H1 (cell line): ENCODE measurements at regions not wholly inside any gene's neighbourhood (a gene's known extent, or its start where the extent isn't known, plus 50 kb on each side); places are given as distances from the start of the nearest gene placed in this dataset.

Source experiments
- CTCF ChIA-PET: fragments of 300-600 bp; sonication (Branson Sonifier 250); formaldehyde crosslinking; loops from one replicate; lab custom pipeline; 2021; ENCODE audit not compliant: partially characterized antibody; lab: Charles Lee
- POLR2A ChIA-PET: fragments of 300-600 bp; sonication (Branson Sonifier 250); formaldehyde crosslinking; loops from one replicate; lab custom pipeline; 2021; ENCODE audit warnings: inconsistent platforms; ENCODE audit not compliant: partially characterized antibody; lab: Charles Lee
- DNase-seq, 2 experiments: peaks; one replicate each; pipeline versions ENCODE4 v3.0.0 to v3.0.0-alpha.2; 2010 to 2022; ENCODE audit warnings: low spot score in 2 of 2, low read depth in 1 of 2, mixed read lengths in 1 of 2
- FAIRE-seq: peaks from 2 replicates; lab custom pipeline; 2011; peaks lifted over from hg19 to GRCh38; lab: Jason Lieb, UNC
- H2AFZ ChIP-seq: 2 replicates; pipeline ENCODE4 v1.8.1; 2012; ENCODE audit warnings: low read length, inconsistent platforms
- H2AK5ac ChIP-seq: 2 replicates; pipeline ENCODE4 v1.6.1; 2013; ENCODE audit warnings: low read depth, low read length
- H2BK120ac ChIP-seq: replicated peaks from 2 replicates; pipeline ENCODE3; 2013; ENCODE audit warnings: low read depth, low read length, inconsistent platforms
- H2BK12ac ChIP-seq: 2 replicates; pipeline ENCODE4 v1.6.1; 2013; ENCODE audit warnings: low read depth, low read length
- H2BK15ac ChIP-seq: 2 replicates; pipeline ENCODE4 v1.6.1; 2013; ENCODE audit warnings: low read length
- H2BK20ac ChIP-seq: 2 replicates; pipeline ENCODE4 v1.6.1; 2013; ENCODE audit warnings: low read length
- H2BK5ac ChIP-seq: 2 replicates; pipeline ENCODE4 v1.6.1; 2013; ENCODE audit warnings: low read depth, low read length
- H3K14ac ChIP-seq: 2 replicates; pipeline ENCODE4 v1.6.1; 2013; ENCODE audit warnings: inconsistent platforms; ENCODE audit not compliant: insufficient read length
- H3K18ac ChIP-seq: 2 replicates; pipeline ENCODE4 v1.6.1; 2013; ENCODE audit warnings: low read length; ENCODE audit errors: extremely low read depth
- H3K23ac ChIP-seq: 2 replicates; pipeline ENCODE4 v1.6.1; 2013; ENCODE audit warnings: inconsistent platforms; ENCODE audit not compliant: insufficient read length
- H3K23me2 ChIP-seq: 2 replicates; pipeline ENCODE4 v1.6.1; 2013; ENCODE audit warnings: low read depth, low read length
- H3K27ac ChIP-seq: 2 replicates; pipeline ENCODE4 v1.6.1; 2011; ENCODE audit warnings: low read depth, low read length, inconsistent platforms
- H3K27me3 ChIP-seq, 4 experiments: replicated peaks in 1 of 4; 1 replicate in 1 of 4; 2 replicates in 3 of 4; pipeline versions ENCODE4 v1.6.1 to v1.8.1; 2011 to 2013; ENCODE audit warnings: low read length in 3 of 4, mild to moderate bottlenecking in 3 of 4, inconsistent platforms in 2 of 4, mixed read lengths in 2 of 4, moderate library complexity in 1 of 4; ENCODE audit not compliant: control insufficient read depth in 3 of 4, insufficient read depth in 3 of 4; ENCODE audit errors: extremely low read depth in 1 of 4
- H3K36me3 ChIP-seq, 4 experiments: 2 replicates each; pipeline versions ENCODE4 v1.6.1 to v1.8.1; 2011 to 2013; ENCODE audit warnings: mild to moderate bottlenecking in 4 of 4, low read length in 3 of 4, moderate library complexity in 2 of 4, control low read depth in 1 of 4, inconsistent platforms in 1 of 4; ENCODE audit not compliant: insufficient read depth in 4 of 4, control insufficient read depth in 2 of 4
- H3K4ac ChIP-seq: replicated peaks from 2 replicates; pipeline ENCODE3; 2013; ENCODE audit warnings: low read length, low read depth, mixed read lengths, inconsistent platforms; ENCODE audit not compliant: insufficient read length
- H3K4me1 ChIP-seq, 4 experiments: replicated peaks in 1 of 4; 1 replicate in 1 of 4; 2 replicates in 3 of 4; pipeline versions ENCODE4 v1.6.1 to v1.8.1; 2011 to 2013; ENCODE audit warnings: low read length in 3 of 4, inconsistent platforms in 2 of 4, mixed read lengths in 1 of 4; ENCODE audit not compliant: insufficient read depth in 4 of 4, control insufficient read depth in 3 of 4
- H3K4me2 ChIP-seq, 2 experiments: 2 replicates each; pipeline versions ENCODE4 v1.6.1 to v1.8.1; 2011 to 2013; ENCODE audit warnings: low read depth in 2 of 2, low read length in 2 of 2, control low read depth in 1 of 2, inconsistent platforms in 1 of 2, mild to moderate bottlenecking in 1 of 2; ENCODE audit not compliant: insufficient read depth in 1 of 2
- H3K4me3 ChIP-seq, 4 experiments: fragments of 200-600, 300-600 bp in 1 of 4; sonication (generic), shearing (Covaris generic), sonication (Bioruptor Twin) in 1 of 4; 2 replicates each; pipeline versions ENCODE4 v1.5.1 to v1.8.1; 2011 to 2016; ENCODE audit warnings: low read length in 4 of 4, low read depth in 3 of 4, control low read depth in 2 of 4, inconsistent platforms in 2 of 4, mild to moderate bottlenecking in 2 of 4, mixed read lengths in 1 of 4, moderate library complexity in 1 of 4; ENCODE audit not compliant: insufficient read depth in 2 of 4; ENCODE audit errors: extremely low read depth in 1 of 4
- H3K56ac ChIP-seq: replicated peaks from 2 replicates; pipeline ENCODE3; 2013; ENCODE audit warnings: low read depth, mild to moderate bottlenecking, mixed read lengths, low read length, inconsistent platforms; ENCODE audit not compliant: insufficient read length
- H3K79me1 ChIP-seq: 2 replicates; pipeline ENCODE4 v1.6.1; 2013; ENCODE audit warnings: low read depth, low read length, control low read depth
- H3K79me2 ChIP-seq, 2 experiments: 2 replicates each; pipeline versions ENCODE4 v1.6.1 to v1.8.1; 2012 to 2013; ENCODE audit warnings: low read length in 2 of 2, mild to moderate bottlenecking in 2 of 2, inconsistent platforms in 1 of 2; ENCODE audit not compliant: insufficient read depth in 2 of 2, control insufficient read depth in 1 of 2
- H3K9ac ChIP-seq, 4 experiments: replicated peaks in 1 of 4; 1 replicate in 1 of 4; 2 replicates in 3 of 4; pipeline versions ENCODE4 v1.6.1 to v1.8.1; 2011 to 2013; ENCODE audit warnings: low read depth in 3 of 4, low read length in 3 of 4, control low read depth in 2 of 4, mild to moderate bottlenecking in 2 of 4, moderate library complexity in 2 of 4, inconsistent platforms in 1 of 4; ENCODE audit errors: extremely low read depth in 1 of 4
- H3K9me3 ChIP-seq, 2 experiments: 2 replicates each; pipeline versions ENCODE4 v1.6.1 to v1.8.1; 2012 to 2013; ENCODE audit warnings: mild to moderate bottlenecking in 2 of 2, moderate library complexity in 2 of 2, control low read depth in 1 of 2, inconsistent platforms in 1 of 2, low read depth in 1 of 2, low read length in 1 of 2, mixed read lengths in 1 of 2; ENCODE audit not compliant: insufficient read depth in 2 of 2
- H4K20me1 ChIP-seq, 2 experiments: replicated peaks in 1 of 2; 2 replicates each; pipeline versions ENCODE3 to v1.8.1; 2011 to 2013; ENCODE audit warnings: inconsistent platforms in 2 of 2, low read length in 2 of 2, mild to moderate bottlenecking in 1 of 2; ENCODE audit not compliant: insufficient read depth in 2 of 2, control insufficient read depth in 1 of 2
- H4K5ac ChIP-seq: 2 replicates; pipeline ENCODE4 v1.6.1; 2013; ENCODE audit warnings: low read length, low read depth, mixed read lengths, inconsistent platforms; ENCODE audit not compliant: insufficient read length
- H4K8ac ChIP-seq: 2 replicates; pipeline ENCODE4 v1.8.0; 2013; ENCODE audit warnings: mild to moderate bottlenecking, moderate library complexity, low read length, inconsistent platforms; ENCODE audit not compliant: insufficient read depth; ENCODE audit errors: extremely low read depth
- H4K91ac ChIP-seq: replicated peaks from 2 replicates; pipeline ENCODE3; 2013; ENCODE audit warnings: low read length, mixed read lengths, inconsistent platforms; ENCODE audit not compliant: insufficient read length
- ASH2L ChIP-seq: fragments of 200-600, 300-600 bp; sonication (generic); IDR thresholded peaks from one replicate; pipeline ENCODE4 v1.7.1; 2017; ENCODE audit warnings: low read length
- BCL11A ChIP-seq, 2 experiments: IDR thresholded peaks; one replicate each; pipeline ENCODE4 v1.6.1; 2011; ENCODE audit warnings: low read depth in 2 of 2, low read length in 2 of 2, mild to moderate bottlenecking in 2 of 2
- CHD1 ChIP-seq: IDR thresholded peaks from 2 replicates; pipeline ENCODE4 v1.6.1; 2012; ENCODE audit warnings: low read depth, low read length, improper control_type of control experiment
- CTBP2 ChIP-seq: IDR thresholded peaks from 2 replicates; pipeline ENCODE4 v1.7.0; 2011; ENCODE audit warnings: borderline replicate concordance, mild to moderate bottlenecking, moderate library complexity, mixed read lengths, low read length; ENCODE audit not compliant: insufficient read depth, insufficient read length
- EZH2 ChIP-seq: fragments of 200-600 bp; sonication (generic); IDR thresholded peaks from 2 replicates; pipeline ENCODE4 v1.7.1; 2012; ENCODE audit warnings: low read depth, mild to moderate bottlenecking, moderate library complexity, low read length, inconsistent platforms; ENCODE audit not compliant: severe bottlenecking
- KDM5A ChIP-seq: fragments of 200-600 bp; IDR thresholded peaks from 2 replicates; pipeline ENCODE4 v1.7.1; 2012; ENCODE audit warnings: mild to moderate bottlenecking, low read length, inconsistent platforms, mixed read lengths
- POLR2A ChIP-seq, 2 experiments: IDR thresholded peaks; 1 replicate in 1 of 2; 2 replicates in 1 of 2; pipeline ENCODE4 v1.6.1; 2011; ENCODE audit warnings: low read depth in 2 of 2, low read length in 2 of 2, mild to moderate bottlenecking in 2 of 2; ENCODE audit errors: control extremely low read depth in 1 of 2
- RBBP5 ChIP-seq: IDR thresholded peaks from 2 replicates; pipeline ENCODE4 v1.7.1; 2012; ENCODE audit warnings: low read depth, mild to moderate bottlenecking, inconsistent platforms, low read length, moderate library complexity, borderline replicate concordance
- SP1 ChIP-seq: IDR thresholded peaks from 2 replicates; pipeline ENCODE4 v1.6.1; 2011; ENCODE audit warnings: low read depth, low read length
- SRF ChIP-seq: IDR thresholded peaks from 2 replicates; pipeline ENCODE4 v1.6.1; 2011; ENCODE audit warnings: mild to moderate bottlenecking, low read depth, low read length, moderate library complexity
- TAF7 ChIP-seq: optimal IDR thresholded peaks from 2 replicates; pipeline ENCODE3; 2011; ENCODE audit warnings: low read depth, mild to moderate bottlenecking, inconsistent platforms, low read length, moderate library complexity, borderline replicate concordance
- TEAD4 ChIP-seq: IDR thresholded peaks from 2 replicates; pipeline ENCODE4 v1.6.1; 2012; ENCODE audit warnings: low read depth, low read length, inconsistent platforms, mixed read lengths
- WGBS, 2 experiments: shearing (Covaris generic) in 1 of 2; methylation state at CpG; one replicate each; pipeline versions ENCODE4 v1.1.6 to v1.1.7; 2013 to 2015; ENCODE audit warnings: low lambda C conversion rate in 2 of 2, mixed read lengths in 2 of 2, inconsistent platforms in 1 of 2, low coverage in 1 of 2, missing lambda C conversion rate in 1 of 2; ENCODE audit not compliant: insufficient replicate concordance in 2 of 2, insufficient coverage in 1 of 2, insufficient read length in 1 of 2; ENCODE audit errors: extremely low coverage in 1 of 2, missing lambda C conversion rate in 1 of 2; 5-methylcytosine and 5-hydroxymethylcytosine counted together

DNA sequence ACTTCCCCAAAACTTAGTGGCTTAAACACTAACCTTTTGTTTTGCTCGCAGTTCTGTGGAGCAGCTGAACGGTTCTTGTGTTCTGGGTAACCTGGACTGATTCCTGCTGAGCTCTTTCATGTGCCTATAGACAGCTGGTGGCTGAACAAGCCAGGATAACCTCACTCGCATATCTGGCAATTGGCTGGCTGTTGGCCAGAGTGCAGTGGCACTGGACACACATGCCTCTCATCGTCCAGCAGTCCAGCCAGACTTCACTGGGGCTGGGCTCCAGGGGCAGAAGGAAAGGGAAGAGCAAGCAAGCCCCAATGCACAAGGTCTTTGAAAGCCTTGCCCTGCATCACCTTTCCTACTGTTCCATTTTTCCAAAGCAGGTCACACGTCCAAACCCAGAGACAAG is 53.6 kb upstream of the GATA2 start:
- Histone ChIP-seq H2AFZ (no peak overlapping the region), H3K4me2 (no peak overlapping the region), H3K27ac (no peak overlapping the region), H3K4me3 (no peak overlapping the region), H2BK12ac (no peak overlapping the region), H3K4ac (no peak overlapping the region), H2BK20ac (no peak overlapping the region), H3K79me1 (no peaks in the 10 kb centered on the region), H3K36me3 (no peaks in the 10 kb centered on the region), H3K23me2 (no peaks in the 10 kb centered on the region), H3K56ac (no peak overlapping the region), H2AK5ac (no peak overlapping the region), H4K8ac (no peak overlapping the region), H4K91ac (no peak overlapping the region), H3K9me3 (0 out of 4 replicates have a peak, but pooled peaks cover 0 to 4% of the 10 kb centered on the region in 2 experiments), H3K27me3 (0 out of 7 replicates have a peak, but pooled peaks cover 0 to 2% (median 0%) of the 10 kb centered on the region in 4 experiments), H4K20me1 (no peaks in the 10 kb centered on the region), H3K23ac (no peak overlapping the region), H3K79me2 (no peaks in the 10 kb centered on the region), H3K4me1 (peaks cover 0 to 9% (median 3%) of the 10 kb centered on the region in 4 experiments; a peak in 4 of 7 replicates), H3K14ac (no peak overlapping the region), H2BK120ac (no peak overlapping the region), H4K5ac (no peak overlapping the region), H2BK5ac (no peak overlapping the region), H2BK15ac (no peak overlapping the region; the same call in 1 of the 2 replicates), H3K9ac (no peak overlapping the region), H3K18ac (no peak overlapping the region)
- ChIA-PET POLR2A (no interaction called here), CTCF (interaction anchor here (1.1 to 2.6 kb wide), 6 partner anchors 9 to 62 kb away, joined by 3 to 9 read pairs (median 4); no protein-coding TSS in a partner anchor)
- DNase-seq (no peak), FAIRE-seq (no peak)
- 94% methylated on average over 5 of the region's 5 CpGs; no CpG with 5 or more reads in 1 of the 2 experiments for WGBS, 2 experiments
- no peak for TF ChIP-seq TAF7
- TF ChIP-seq RBBP5, result no peak
- TF ChIP-seq BCL11A (IDR thresholded peaks at IDR 0.05; ENCODE audit: low read depth in 2 of 2, low read length in 2 of 2), result no peak
- no peak for TF ChIP-seq SRF
- TF ChIP-seq EZH2, result no peak
- no peak for TF ChIP-seq KDM5A
- no peak for TF ChIP-seq POLR2A (IDR thresholded peaks at IDR 0.05; ENCODE audit: control extremely low read depth in 1 of 2, low read depth in 2 of 2, low read length in 2 of 2)
- TF ChIP-seq CTBP2, result no peak
- no peak for TF ChIP-seq TEAD4
- TF ChIP-seq SP1, result no peak
- no peak for TF ChIP-seq ASH2L
- TF ChIP-seq CHD1, result no peak
